Stimulated activated CD4-positive, alpha-beta T cell treated with anti-CD3 and anti-CD28 coated beads, Interleukin-2, amount 100 ng/mL, for 24 hours (primary cell): ENCODE measurements at regions not wholly inside any gene's neighbourhood (a gene's known extent, or its start where the extent isn't known, plus 50 kb on each side); places are given as distances from the start of the nearest gene placed in this dataset.
A peak's percentile ranks its signal among the peaks of the same experiment; 100 is the strongest.

Experiments
- DNase-seq, 2 donors: peaks; one replicate each; pipeline ENCODE4 v3.0.0-alpha.2; 2020

DNA sequence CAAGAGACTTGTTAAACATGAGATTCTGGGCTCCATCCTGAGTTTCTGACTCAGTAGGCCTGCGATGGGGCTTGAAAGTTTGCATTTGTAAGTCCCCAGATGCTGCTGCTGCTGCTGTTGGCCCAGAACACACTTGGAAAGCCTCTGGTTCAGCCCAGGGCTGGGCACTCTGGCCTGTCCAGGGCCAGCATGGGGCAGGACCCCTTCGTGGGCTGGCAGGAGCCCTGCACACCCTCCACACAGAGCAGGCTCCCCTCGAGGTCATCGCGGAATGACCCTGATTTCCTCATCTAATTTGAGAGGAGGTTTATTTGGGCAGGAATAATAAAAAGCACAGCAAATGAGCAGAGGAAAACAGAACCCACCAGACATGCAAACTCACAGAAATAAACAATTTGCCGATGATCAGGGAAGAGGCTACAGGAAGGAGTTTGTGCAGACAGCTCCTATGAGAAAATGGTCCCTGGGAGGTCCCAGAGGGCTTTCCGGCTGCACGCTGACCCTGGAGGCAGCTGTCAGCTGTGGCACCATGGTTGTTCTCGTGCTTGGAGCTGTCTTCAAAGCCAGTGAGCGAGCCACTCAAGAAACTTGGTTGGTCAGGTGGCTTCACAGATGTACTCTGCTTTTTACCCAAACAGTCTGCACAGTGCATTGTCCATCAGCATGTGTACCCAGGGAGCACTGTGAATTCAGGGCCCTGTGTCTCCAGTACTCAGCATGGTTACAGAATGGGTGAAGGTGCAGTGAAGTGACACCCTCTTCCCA, 119.3 kb downstream of the GLI2 start:
- no peak for DNase-seq

DNA sequence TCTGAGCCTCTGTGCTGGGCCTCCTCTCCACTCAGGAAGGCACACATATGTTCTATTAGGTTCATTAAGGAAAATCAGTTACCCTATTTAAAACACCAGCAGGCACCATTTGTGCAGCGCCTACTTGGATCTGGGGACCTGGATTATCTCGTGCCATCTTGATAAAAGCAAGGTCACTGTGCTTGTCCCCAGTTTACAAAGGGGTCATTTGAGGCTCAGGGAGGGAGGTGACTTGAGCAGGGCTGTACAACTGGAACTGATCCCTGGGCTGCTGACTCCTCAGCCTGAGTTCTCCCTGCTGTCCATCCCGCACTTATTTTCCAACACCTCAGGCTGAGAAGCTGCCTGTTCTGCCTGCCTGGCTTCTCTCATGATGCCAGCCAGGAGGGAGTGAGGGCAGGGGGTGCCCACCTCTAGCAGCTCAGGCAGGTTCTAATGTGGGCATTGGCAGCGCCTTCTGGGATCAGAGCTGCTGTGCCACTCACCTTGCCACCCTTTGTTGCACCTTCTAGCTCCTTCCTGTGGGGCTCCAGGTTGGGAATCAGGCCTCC, 120.3 kb downstream of the GLI2 start:
- DNase-seq: no peak

DNA sequence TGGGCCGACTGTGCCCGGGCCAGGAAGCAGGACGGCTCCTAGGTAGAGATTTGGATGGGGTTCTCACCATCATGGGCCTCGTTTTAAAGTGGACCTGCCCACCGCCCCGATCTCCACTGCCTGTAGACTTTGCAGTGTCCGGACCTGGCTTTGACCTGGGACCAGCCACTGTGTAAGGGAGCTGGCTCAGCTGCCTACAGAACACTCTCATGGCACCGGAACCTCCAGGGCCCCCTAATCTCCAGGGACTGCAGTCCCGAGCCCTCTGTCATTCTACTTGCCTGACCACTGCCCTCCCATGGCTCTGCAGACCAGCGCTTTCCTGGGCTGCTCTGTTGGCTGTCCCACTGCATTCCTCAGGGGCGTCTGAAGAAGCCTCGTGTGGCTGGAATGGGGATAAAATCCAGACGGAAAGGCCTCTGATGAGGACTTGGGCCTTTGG, 120.8 kb downstream of the GLI2 start:
- no peak for DNase-seq

DNA sequence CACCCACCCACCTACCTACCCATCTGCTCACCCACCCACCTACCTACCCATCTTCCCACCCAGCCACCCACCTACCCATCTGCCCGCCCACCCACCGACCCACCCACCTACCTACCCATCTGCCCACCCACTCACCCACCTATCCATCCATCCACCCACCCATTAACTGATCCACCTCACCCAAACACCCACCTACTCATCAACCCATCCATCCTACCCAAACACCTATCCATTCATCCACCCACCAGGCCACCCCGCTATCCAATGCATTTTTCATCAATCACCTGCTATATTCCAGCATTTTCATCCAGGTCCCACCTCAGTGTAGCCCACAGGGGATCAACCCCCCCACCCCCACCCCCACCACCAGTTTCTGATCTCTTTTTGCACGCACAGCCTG, 121.8 kb downstream of the GLI2 start:
- DNase-seq: no peak

DNA sequence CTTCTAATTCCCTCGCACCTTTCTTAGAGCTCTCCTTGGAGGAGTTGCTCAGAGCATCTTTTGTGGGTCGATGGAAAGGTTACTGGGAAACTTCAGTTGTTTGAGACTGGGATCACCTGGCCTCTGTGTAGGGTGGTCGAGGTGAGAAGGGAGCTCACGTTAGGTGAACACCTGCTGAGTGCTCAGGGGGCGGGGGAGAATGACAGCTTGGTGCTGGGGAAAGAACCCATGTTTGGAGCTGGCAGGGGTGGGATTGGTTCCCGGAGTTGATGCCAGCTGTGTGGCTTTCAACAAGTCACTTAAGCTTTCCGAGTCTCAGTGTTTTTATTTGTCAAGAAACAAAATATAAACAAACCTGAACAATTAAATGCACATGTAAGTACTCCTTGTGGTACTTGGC, 122.3 kb downstream of the GLI2 start:
- no peak for DNase-seq

DNA sequence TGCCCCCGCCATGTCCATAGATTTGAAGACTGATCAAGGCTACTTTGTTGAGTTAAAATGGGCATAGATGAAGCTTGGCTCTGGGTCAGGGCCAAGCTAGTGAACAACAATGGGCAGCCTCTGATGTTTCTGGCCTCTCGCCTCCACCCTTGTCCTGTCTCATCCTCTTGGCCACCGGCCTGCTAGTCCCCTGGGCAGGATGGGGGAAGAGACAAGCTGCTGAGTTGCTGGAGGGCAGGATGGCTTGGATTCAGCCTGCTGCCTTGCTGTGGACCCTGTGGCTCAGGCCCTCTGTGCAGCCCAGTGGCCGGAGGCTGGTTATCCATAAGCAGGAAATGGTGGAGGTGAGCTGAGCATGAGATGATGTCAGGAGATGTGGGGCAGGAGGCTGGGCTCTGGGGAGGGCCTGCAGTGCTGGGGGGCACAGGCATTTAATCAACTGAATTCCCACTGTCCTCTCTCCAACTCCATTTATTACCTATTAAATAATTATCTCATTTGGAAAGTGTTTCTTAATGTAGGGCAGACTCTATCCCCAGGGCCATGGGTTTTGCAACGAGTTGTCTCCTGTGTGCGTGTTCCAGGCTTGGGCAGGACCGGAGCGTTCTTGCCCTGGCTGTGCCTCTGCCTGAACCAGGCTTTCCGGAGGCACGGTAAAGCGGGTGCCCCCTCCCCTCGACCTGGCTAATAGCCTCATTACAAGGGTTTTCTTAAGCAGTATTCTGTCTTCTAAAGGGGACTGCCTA, 122.9 kb downstream of the GLI2 start:
- DNase-seq: no peak

DNA sequence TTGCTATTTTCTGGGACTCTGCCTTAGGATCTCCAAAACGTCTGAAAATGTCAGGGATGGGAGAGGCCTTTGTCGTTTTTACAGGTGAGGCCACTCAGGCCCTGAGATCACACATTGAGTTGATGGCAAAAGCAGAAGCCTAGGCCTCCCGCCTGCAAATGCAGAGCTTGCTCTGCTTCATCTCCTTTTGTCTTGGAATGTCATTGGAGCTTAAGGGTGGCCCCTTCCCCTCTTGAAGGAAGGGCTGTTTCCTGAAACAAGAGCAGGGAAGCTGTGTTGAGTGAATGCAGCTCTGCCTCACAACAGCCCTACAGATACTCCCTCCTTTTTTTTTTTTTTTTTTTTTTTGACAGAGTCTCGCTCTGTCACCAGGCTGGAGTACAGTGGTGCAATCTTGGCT, 123.5 kb downstream of the GLI2 start:
- no peak for DNase-seq

DNA sequence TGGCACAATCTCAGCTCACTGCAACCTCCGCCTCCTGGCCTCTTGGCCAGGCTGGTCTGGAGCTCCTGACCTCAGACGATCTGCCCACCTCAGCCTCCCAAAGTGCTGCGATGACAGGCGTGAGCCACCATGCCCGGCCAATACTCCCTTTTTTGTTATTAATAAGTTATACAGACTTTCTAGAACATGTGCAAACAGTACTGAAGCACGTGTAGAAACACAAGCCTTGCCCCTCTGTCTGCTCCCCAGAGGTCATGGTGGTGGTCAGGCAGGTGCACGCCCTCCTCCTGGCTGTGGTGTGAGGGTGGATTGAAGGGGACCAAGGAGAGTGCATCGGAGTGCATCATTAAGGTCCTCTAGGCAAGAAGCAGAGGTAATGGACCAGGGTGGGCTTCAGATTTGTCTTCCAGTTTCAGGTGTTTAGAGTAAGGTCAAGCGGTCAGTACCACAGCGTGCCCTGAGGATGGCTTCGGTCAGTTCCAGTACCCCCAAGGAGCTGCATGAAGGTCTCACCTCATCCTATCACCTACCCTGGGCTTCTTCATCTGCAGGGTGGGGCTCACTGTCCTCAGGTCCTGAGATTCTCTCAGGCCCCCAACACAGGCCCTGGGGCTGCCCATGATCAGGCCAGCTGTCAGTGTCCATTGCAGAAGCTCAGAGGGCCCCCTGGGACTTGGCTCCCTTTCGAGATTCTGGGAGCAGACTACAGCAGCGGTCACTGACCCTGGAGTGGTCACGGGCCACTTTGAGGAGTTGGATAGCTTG, 124.3 kb downstream of the GLI2 start:
- no peak for DNase-seq

DNA sequence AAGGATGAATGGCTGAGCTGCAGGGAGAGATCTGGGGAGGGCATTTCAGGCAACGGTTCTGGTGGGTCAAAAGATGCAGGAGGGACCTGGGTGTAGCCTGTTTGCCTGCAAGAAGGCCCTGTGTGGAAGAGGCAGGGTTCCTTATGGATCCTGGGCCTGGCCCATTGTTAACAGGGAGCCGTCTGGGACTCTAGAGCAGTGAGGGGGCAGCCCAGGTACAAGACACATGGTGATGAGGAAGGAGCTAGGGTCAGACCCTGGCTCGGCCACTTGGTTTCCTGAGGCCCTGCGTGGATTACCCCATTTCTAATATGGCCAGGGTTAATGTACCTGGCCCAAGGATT, 124.9 kb downstream of the GLI2 start:
- no peak for DNase-seq

DNA sequence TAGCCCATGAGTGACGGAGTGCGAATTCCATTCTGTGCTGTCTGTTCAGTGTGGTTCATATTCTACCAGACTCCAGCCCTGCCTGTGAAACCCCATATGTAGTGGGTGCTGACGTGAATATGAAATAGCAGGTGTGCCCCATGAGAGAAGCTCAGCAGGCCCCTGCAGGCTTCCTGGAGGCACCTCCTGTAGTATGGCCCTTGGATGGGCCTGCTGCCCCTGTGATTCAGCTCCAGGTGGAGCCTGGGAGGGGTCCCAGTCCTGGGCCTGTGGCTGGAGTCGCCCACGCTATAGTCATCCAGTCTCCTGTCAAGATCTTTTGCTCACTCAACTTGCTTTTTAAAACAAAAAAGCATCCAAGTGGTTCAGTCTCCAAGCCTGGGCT, 125.5 kb downstream of the GLI2 start:
- DNase-seq: no peak

DNA sequence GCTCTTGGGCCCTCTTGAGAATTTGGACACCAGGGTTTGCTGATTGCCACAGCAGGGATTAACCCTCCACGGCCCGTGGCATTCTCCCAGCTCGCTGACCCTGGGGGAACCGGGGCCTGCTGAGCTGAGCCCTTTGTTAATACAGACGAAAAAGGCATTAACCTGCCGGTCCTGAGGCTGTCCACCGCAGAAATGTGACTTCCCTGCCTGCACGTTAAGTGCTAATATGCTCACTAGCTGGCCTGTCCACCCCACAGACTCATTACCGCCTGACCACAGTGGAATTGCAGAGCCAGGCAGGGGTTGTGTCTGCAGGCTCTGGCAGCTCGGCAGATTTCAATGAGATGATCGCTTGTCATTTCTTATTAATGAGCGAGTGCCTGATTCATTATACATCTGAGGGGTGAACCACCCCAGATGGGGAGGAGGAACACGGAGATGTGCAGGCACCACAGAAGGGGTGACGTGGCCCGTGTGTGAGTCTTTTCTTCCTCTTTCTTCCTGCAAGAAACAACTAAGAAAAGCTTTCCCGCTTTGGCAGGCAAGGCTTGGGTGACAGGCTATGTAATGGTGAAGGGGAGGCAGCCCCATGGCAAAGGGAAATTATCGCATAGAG, 126.0 kb downstream of the GLI2 start:
- DNase-seq: no peak

DNA sequence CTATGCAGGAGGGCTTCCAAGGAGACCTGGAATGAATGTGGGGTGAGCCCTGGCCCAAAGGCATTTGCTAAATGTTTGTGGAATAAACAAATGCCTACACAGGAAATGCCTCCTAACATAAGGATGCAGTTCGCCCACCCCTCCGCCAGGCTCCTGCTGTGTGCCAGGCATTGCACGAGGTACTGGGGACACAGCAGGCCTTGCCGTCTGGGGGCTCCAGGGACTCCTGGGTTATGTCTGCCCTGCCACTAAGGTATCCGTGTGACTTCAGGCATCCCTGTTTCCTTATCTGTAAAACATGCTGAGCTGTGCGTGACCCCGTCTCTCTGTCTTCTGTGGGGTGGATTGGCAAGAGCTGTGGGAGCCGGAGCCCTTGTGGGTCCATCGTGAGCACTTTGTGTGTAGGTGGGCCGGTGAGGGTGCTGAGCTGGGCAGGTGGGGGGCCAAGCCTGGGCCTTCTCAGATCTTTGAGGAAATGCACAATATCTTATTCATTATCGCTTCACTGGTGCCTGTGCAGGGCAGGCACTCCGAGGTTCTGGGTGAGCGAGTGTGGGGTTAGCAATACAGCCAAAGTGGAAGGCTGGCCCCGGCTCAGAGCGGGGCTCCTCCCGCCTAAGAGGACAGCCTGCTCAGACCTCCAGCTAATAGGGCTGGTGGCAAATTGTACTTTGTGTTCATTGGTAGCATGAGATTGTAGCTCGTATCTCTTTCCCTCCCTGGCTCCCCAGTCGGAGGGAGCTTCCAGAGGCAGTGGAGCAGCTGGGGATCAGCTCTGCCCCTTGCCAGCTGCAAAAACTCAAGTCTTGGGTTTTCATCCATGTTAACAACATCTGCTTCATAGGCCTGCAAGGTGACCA, 126.8 kb downstream of the GLI2 start:
- no peak for DNase-seq

DNA sequence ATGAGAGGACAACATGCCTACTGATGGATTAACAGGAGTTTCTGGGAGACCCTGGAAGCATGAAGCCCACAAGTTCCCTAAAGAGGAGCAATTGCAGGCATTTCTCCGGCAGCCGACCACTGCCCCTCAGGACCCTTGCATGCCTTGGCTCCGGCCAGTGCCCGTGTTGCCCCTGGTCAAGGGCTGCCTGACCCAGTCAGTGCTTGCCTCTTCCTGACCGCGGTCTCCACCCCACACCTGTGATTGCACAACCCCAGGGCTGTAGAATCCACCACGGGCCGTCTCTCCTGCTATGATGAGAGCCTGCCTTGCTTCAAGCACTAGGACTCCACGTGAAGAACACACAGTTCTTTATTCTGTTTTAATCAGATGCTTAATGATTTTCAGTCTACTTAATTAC, 127.5 kb downstream of the GLI2 start:
- no peak for DNase-seq

DNA sequence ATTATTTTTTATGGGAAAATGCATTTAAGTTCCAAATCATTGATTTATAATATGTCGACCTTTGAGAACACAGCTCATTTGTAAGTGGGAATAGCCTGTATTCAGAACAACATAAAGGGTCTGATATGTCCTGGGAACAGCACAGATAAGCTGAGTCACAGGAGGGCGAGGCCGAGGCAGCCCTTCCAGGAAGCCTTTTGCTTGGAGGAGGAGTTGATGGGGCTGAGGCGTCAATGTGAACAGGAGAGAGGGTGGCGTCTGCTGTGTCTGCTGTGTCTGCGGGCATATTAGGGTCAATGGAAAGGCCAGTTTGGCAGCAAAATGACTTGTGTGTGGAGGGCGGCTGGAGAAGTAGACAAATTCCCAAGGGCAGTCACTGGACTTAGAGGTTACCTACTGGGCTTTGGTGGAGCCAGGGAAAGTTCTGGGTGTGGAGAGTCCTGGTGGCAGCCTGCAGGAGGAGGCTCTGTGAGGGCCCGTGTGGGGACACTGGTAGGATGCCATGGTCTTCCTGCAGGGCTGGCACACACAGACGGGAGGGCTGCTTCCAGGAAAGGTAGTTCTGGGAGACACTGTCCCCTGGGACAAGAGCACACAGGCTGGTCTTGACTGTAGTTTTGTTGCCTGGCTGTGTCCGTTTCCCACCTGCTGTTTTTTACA, 128.1 kb downstream of the GLI2 start:
- no peak for DNase-seq

DNA sequence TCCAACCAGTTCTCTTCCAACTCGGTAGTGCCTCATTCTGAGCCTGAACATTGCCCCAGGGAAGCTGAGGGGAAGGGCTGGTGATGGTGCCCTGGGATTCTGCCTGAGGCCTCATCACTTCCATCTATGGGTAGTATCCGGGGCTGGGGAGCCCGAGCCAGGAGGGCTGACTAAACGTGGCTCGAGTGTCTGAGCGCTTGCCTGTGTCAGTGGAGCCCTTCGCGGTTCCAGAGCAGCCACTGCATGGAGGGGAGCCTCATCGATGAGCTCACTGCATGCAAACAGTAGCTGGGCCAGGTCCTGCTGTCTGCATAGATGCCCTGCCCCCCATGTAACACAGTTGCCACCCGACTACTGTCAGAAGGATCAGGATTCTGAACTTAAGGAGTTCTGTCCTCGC, 129.3 kb downstream of the GLI2 start:
- no peak for DNase-seq

DNA sequence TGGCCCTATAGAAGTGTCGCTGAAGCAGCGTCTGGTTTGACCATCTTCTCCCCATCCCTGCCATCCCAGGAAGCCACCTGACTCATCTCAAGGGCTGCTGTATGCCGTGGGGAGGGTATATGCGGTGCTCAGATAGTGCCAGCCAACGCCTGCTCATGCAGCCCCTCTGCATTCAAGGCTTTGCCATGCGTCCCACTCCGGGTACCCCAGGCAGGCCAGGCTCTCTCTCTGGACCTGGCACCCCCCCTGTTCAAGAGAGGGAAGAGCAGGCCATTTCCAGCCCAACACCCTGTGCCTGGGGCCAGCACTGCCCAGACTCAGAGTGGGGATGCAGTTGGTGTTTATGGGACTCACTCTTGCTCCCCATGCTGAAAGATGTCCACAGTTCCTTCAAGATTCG, 130.0 kb downstream of the GLI2 start:
- DNase-seq: no peak

DNA sequence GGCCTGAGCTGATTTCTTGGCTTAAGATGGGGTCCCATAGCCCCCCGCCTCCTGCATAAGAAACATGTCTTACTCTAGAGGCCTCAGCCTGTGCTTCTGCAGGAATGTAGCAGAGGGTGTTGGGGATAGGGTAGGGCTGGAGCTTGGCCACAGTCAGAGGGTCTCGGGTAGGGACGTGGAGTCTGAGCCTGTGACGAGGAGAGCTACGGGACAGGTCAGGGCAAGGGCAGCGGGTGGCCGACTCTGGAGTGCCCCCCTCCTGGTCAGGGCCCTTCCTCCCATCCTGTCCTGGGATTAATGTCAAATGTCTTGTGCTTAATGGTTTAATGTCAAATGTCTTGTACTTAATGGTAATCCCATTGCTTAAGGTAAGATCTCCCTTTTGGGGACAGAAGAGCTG, 130.4 kb downstream of the GLI2 start:
- no peak for DNase-seq

DNA sequence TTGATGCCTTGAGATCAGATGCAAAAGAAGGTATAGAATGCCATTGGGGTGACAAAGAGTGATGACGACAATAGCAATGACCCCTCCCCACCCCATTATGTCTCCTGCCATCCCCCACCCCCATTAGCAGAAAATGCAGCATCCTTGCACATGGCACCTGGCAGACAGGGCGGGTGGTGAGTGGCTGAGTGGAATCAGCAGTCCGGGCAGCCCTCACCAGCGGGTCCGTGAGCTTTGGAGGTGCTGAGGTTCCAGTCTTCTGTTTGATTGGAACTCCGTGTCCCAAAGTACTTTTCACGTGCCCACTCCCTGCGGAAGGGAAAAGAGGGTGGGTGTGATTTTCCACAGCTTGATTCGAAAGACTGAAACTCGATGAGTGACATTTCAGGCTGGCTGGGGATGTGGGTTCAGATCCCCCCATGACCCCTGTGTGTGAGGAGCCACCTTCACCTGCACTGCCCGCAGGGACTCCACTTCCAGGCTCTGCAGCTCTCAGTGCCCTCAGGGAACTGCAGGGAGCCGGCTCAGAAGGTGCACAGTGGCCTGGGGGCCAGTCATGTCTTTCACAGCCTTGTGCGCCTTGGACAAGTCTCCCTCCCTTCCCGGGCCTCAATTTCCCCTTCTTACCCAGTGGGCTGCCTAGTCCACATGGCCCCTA, 130.9 kb downstream of the GLI2 start:
- DNase-seq: no peak

DNA sequence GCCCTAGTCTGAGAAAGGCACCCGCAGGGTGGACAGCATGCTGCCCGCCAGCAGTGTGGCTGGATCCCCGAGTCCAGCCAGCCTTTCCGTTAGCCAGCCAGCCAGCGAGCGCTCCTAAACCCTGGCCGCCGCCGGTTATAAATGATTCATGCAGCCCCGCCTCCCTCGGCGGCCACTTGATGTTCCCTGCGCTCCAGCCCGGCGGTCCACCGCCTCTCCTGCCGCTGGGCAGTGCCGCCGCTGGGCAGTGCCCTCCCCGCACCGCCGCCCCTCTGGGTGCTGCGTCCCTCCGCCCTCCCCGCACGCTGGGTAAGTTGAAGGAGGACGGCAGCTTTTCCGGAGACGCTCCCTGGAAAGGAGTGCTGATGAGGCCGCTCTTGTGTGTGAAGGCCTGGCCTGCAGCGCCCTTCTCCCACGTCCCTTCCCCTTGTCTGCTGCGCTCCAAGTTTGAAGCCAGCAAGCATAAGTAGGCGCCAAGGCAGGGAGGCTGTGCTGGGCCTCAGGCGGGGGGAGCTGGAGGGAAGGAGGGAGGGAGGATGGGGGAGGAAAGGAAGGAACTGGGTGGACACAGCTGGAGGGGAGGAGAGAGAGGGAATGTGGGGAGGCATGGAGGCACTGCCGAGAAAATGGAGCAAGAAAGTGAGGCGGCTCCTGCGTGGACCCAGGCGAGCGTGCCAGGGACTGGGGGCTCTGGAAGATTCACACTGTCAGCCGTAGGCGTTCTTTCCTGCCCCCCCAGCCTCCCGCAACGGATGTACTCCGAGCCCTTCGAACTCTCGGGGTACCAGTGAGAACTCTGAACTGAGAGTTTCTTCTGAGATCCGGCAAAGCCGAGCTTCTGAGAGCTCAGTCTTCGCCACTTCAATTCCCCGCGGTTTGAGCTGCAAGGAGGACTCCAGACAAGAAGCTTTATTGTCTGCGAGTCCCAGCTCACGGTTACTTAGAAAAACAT, 131.9 kb downstream of the GLI2 start:
- DNase-seq: peak in 1 of 2 donors; percentile 6

DNA sequence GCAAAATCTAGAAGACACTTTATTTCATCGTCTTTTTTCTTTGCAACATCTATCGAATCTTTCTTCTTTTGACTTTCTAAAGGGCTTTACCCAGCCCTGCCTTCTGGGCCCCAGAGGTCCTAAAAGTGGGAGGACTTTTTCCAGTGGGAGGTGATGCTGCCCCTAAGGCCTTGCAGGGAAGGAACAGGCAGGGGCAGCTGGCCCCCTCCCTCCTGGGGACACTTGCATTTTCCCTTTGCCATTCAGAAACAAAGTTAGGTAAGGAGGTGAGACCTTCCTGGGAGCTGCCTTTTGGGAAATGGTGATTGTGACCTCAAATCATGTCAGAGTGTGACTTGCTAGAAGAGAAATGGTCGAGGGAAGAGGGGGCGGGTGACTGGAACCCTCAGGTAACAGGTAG, 132.7 kb downstream of the GLI2 start:
- DNase-seq: no peak
